Activated T-helper 2 cell treated with anti-CD3 and anti-CD28 coated beads, Interferon-gamma antibody, Interleukin-2, Interleukin-4, amounts not matched to agents 10 μg/mL and 5 μg/mL and 100 μg/mL, durations not matched to agents 14 hours and 24 hours and 36 hours (primary cell): ENCODE measurements at regions not wholly inside any gene's neighbourhood (a gene's known extent, or its start where the extent isn't known, plus 50 kb on each side); places are given as distances from the start of the nearest gene placed in this dataset.

Experiments
- DNase-seq: peaks from one replicate; pipeline ENCODE4 v3.0.0; 2021; ENCODE audit warnings: low spot score
- H3K27ac Mint-ChIP-seq: one replicate; pipeline ENCODE4 v1.8.0; 2021; ENCODE audit warnings: mixed read lengths
- H3K27me3 Mint-ChIP-seq: one replicate; pipeline ENCODE4 v1.8.0; 2021; ENCODE audit warnings: low read depth, mixed read lengths
- H3K36me3 Mint-ChIP-seq: one replicate; pipeline ENCODE4 v1.8.0; 2021; ENCODE audit warnings: low read depth, mixed read lengths
- H3K4me1 Mint-ChIP-seq: one replicate; pipeline ENCODE4 v1.8.0; 2021; ENCODE audit warnings: low read depth, mixed read lengths
- H3K4me3 Mint-ChIP-seq: one replicate; pipeline ENCODE4 v1.8.0; 2021; ENCODE audit warnings: low read depth, mild to moderate bottlenecking, moderate library complexity, mixed read lengths
- H3K9me3 Mint-ChIP-seq: one replicate; pipeline ENCODE4 v1.8.0; 2021; ENCODE audit warnings: mixed read lengths
- intact Hi-C: fragments of 100-400 bp; cut with micrococcal nuclease; formaldehyde crosslinking; loops from one replicate; pipeline ENCODE4 v1.15.1; 2023

DNA sequence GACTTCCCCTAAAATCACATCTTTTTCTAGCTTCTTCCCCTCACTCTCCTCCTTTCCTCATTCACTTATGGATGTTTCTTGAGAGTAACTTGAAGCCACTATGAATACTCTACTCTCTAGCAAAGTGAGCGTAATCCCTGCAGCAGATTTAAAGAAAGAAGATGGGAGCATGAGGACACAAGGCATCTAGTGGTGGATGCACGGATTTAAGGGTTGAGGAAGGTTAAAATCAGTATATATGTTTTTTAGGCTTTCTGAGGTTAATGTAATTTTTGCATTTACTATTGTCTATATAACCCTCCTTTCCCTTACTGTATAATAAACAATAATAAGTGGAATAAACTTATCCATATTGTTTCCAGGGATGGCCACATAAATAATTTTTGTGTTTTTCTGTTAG, 495.2 kb upstream of the TPK1 start:
- no peaks in the 10 kb centered on the region for H3K4me1 Mint-ChIP-seq
- no peak overlapping the region for H3K4me3 Mint-ChIP-seq
- intact Hi-C loops = no loop called here
- no peaks in the 10 kb centered on the region for H3K27me3 Mint-ChIP-seq
- H3K9me3 Mint-ChIP-seq = peaks cover 12% of the 10 kb centered on the region
- no peak overlapping the region for H3K27ac Mint-ChIP-seq
- H3K36me3 Mint-ChIP-seq = no peaks in the 10 kb centered on the region
- DNase-seq = no peak

DNA sequence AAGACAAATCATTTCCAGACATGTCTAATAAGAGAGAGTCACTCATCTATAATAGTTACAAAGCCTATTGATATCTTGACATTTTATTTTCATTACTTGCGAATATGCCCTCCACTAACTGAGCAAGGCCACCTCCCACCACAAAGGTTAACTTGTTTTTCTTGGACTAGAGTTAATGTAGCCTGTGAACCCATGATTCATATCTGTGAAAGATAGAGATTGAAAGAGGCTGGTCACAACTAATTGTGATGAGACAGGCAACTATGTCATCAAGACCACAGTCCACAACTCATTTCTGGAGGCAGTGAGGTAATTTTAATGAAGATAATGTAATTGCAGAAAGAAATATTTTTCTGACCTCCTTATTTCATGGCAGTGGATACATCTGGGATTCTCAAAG, 491.8 kb upstream of the TPK1 start:
- no peaks in the 10 kb centered on the region for H3K27me3 Mint-ChIP-seq
- peaks cover 4% of the 10 kb centered on the region for H3K9me3 Mint-ChIP-seq
- no peak for DNase-seq
- H3K4me1 Mint-ChIP-seq = no peaks in the 10 kb centered on the region
- intact Hi-C loops = no loop called here
- no peak overlapping the region for H3K4me3 Mint-ChIP-seq
- no peak overlapping the region for H3K27ac Mint-ChIP-seq
- no peaks in the 10 kb centered on the region for H3K36me3 Mint-ChIP-seq

DNA sequence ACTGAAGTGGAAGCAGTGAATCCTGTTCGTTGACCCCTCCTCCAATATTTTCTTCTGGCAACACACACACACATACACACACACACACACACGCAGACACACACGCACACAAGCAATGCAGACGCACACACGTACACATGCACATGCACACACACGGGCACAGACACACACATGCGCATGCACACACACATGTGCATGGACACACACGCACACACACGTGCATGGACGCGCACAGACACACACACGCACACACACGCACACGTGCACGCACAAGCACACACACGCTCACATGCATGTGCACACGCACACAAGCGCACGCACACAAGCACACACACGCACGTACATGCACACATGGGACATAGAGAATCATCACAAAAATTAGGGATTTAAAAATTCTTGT, 488.2 kb upstream of the TPK1 start:
- DNase-seq = no peak
- Mint-ChIP-seq H3K27me3 (no peaks in the 10 kb centered on the region), H3K36me3 (no peaks in the 10 kb centered on the region), H3K4me1 (no peaks in the 10 kb centered on the region), H3K27ac (no peak overlapping the region), H3K4me3 (no peak overlapping the region), H3K9me3 (peaks cover 4% of the 10 kb centered on the region)
- intact Hi-C loops = no loop called here

DNA sequence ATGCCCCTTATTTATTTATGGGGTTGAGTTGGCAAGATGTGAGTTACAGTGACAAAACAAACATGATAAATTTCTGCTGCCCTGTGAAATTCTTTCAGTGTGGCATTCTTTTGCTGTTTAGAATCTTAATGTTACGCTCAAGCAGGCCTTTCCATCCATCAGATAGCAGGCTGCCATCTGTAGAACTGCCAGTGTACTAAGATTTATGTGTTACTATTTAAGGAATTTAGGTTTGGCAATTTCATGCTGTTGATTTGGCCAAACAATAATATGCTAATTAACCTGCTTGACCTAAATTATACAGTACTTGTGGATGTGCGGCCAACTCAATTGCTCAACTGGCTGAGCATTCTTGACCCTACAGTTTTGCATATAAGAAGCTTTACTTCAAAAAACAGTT, 477.7 kb upstream of the TPK1 start:
- Mint-ChIP-seq H3K9me3 (peaks cover 5% of the 10 kb centered on the region), H3K4me3 (no peak overlapping the region), H3K4me1 (no peaks in the 10 kb centered on the region), H3K27me3 (no peaks in the 10 kb centered on the region), H3K36me3 (no peaks in the 10 kb centered on the region), H3K27ac (no peak overlapping the region)
- intact Hi-C loops = no loop called here
- no peak for DNase-seq

DNA sequence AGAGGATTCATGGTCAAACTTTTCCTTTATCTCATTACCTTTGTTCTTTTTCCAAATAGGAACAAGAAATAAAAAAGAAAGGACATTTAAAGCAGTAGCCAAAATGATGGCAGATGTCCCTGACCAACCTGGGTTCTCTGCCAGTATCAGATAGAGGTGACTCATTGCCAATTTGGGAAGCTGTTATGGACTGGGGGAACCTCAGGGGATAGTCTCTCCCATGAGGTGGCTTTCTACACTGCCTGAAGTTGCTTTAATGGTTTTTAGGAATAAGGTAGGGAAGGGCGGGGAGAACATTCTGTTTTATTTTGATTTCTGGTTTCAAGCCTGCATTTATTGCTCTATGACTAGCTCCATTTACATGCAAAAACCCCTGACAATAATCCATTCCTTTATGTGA, 457.9 kb upstream of the TPK1 start:
- Mint-ChIP-seq H3K9me3 (no peaks in the 10 kb centered on the region), H3K27ac (no peak overlapping the region), H3K4me3 (no peak overlapping the region), H3K36me3 (no peaks in the 10 kb centered on the region), H3K4me1 (no peaks in the 10 kb centered on the region), H3K27me3 (no peaks in the 10 kb centered on the region)
- intact Hi-C loops = no loop called here
- DNase-seq = no peak

DNA sequence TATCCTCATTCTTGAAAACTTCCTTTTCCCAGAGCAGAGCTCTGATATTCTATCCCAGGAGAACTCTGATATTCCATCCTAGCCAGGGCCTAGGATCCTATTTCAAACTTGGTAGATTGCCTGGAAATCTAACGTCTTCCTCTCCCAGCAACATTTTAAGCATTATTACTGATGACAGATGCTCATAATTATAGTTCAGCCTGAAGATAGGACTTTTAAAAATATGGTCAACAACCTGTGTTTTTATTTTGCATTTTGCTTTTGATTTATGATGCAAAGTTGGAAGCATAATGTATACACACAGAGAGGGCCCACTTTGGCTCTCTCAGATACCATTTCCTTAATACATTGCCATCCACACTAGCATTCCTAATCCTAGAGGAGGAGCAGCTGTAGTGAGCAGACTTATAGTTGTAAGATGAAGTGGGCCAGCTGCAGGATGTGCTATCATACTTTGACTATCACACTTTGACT, 457.4 kb upstream of the TPK1 start:
- H3K27ac Mint-ChIP-seq = no peak overlapping the region
- no peaks in the 10 kb centered on the region for H3K36me3 Mint-ChIP-seq
- intact Hi-C loops = no loop called here
- H3K4me1 Mint-ChIP-seq = no peaks in the 10 kb centered on the region
- no peak overlapping the region for H3K4me3 Mint-ChIP-seq
- no peaks in the 10 kb centered on the region for H3K27me3 Mint-ChIP-seq
- DNase-seq = no peak
- H3K9me3 Mint-ChIP-seq = no peaks in the 10 kb centered on the region

DNA sequence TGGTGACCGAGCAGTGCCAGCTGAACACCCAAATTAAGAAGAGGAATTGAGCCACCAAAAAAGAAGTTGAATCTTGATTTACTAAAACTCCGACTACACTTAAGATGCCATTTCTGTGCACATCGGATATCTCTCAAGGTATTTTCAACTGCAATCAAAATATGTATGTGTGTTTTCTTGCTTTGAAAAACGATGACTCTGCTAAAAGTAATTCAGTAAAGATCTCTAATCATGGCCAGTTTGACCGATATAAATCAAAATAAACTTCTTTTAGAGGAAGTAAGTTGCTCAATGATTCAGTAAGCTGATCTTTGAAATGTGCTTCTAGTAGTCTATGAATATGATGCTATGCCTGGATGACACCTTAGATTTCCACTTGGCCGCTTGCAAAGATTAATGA, 453.5 kb upstream of the TPK1 start:
- Mint-ChIP-seq H3K9me3 (no peaks in the 10 kb centered on the region), H3K27ac (no peak overlapping the region), H3K4me1 (no peaks in the 10 kb centered on the region), H3K27me3 (no peaks in the 10 kb centered on the region), H3K36me3 (no peaks in the 10 kb centered on the region), H3K4me3 (no peak overlapping the region)
- intact Hi-C loops = no loop called here
- no peak for DNase-seq

DNA sequence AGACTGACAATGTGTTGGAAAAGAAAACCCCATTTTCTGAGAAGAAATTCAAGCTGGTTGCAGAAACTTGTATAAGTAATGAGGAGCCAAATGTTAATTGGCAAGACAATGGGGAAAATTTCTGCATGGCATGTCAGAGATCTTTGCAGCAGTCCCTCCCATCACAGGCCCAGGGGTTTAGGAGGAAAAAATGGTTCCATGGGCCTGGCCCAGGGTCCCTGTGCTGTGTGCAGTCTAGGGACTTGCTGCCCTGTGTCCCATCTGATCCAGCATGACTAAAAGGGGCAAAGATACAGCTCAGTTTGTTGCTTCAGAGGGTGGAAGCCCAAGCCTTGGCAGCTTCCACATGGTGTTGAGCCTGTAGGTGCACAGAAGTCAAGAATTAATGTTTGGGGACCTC, 440.3 kb upstream of the TPK1 start:
- Mint-ChIP-seq H3K4me1 (no peaks in the 10 kb centered on the region), H3K27me3 (no peaks in the 10 kb centered on the region), H3K4me3 (no peak overlapping the region), H3K27ac (no peak overlapping the region), H3K36me3 (no peaks in the 10 kb centered on the region), H3K9me3 (peaks cover 29% of the 10 kb centered on the region)
- no peak for DNase-seq
- intact Hi-C loops = no loop called here

DNA sequence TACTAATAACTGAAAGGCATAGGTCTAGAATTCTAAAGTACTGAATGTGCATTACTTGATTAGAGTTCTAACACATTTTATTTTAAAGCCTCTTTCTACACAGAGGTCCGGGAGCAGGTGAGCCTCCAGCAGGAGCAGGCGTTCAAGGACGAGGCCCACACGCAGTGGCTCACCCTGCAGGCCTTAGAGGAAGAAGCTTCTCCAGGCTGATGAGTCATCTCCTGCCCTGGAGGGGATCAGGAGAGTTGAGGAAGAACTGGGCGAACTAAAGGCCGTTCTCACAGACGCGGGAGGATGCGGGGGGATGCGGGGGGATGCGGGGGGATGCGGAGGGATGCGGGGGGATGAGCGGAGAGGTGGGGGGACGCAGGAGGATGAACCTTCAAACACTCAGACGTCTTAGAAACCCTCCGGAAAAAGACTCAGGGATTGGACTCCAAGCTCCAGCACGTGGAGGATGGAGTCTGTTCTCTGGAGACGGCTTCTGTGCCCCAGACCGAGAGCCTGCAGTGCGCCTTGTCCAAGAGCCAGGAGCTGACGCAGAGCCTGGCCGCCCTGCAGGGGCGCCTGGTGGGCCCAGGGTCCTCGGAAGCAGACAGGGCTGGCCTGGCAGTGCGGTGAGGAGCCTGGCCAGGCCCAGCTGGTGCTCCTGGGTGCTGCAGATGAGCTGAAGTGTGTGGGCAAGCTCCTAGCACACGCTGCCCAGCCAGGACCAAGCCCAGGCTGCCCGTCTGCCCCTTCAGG, 433.7 kb upstream of the TPK1 start:
- H3K36me3 Mint-ChIP-seq = no peaks in the 10 kb centered on the region
- H3K4me1 Mint-ChIP-seq = no peaks in the 10 kb centered on the region
- intact Hi-C loops = no loop called here
- H3K27me3 Mint-ChIP-seq = no peaks in the 10 kb centered on the region
- no peak for DNase-seq
- no peak overlapping the region for H3K4me3 Mint-ChIP-seq
- peaks cover 12% of the 10 kb centered on the region for H3K9me3 Mint-ChIP-seq
- no peak overlapping the region for H3K27ac Mint-ChIP-seq

DNA sequence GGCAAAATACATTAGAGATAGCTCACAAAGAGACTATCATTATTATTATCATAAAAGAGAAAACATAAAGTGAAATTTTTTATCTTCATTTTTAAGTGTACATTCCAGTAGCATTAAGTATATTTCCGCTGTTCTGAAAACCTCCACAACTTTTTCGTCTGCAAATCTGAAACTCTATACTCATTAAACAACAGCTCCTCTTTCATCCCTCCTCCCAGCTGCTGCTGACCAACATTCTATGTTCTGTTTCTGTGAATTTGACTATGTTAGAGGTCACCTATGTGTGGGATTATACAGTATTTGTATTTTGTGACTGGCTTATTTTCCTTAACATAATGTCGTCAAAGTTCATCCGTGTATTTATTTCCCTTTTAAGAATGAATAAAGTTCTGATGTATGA, 429.3 kb upstream of the TPK1 start:
- H3K36me3 Mint-ChIP-seq = no peaks in the 10 kb centered on the region
- no peak for DNase-seq
- intact Hi-C loops = no loop called here
- no peak overlapping the region for H3K4me3 Mint-ChIP-seq
- peaks cover 12% of the 10 kb centered on the region for H3K9me3 Mint-ChIP-seq
- no peaks in the 10 kb centered on the region for H3K4me1 Mint-ChIP-seq
- no peak overlapping the region for H3K27ac Mint-ChIP-seq
- H3K27me3 Mint-ChIP-seq = no peaks in the 10 kb centered on the region

DNA sequence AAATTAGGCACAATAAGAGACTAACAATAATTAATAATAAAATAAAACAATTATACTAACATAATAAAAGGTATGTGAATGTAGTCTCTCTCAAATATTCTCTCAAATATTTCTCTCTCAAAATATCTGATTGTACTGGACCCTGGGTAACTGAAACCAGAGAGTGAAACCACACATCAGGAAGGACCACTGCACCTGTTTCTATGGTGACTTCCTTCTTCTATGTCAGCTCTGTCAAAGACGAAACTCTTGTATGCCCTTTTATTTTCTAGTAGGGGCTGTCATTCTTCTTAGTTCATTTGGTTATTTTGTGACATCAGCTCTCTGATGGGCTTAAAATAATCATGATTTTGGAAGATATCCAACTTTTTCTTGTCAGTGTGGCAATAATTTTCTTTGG, 428.0 kb upstream of the TPK1 start:
- intact Hi-C loops = no loop called here
- H3K27ac Mint-ChIP-seq = no peak overlapping the region
- no peaks in the 10 kb centered on the region for H3K36me3 Mint-ChIP-seq
- H3K27me3 Mint-ChIP-seq = no peaks in the 10 kb centered on the region
- DNase-seq = no peak
- H3K9me3 Mint-ChIP-seq = peaks cover 9% of the 10 kb centered on the region
- no peaks in the 10 kb centered on the region for H3K4me1 Mint-ChIP-seq
- H3K4me3 Mint-ChIP-seq = no peak overlapping the region

DNA sequence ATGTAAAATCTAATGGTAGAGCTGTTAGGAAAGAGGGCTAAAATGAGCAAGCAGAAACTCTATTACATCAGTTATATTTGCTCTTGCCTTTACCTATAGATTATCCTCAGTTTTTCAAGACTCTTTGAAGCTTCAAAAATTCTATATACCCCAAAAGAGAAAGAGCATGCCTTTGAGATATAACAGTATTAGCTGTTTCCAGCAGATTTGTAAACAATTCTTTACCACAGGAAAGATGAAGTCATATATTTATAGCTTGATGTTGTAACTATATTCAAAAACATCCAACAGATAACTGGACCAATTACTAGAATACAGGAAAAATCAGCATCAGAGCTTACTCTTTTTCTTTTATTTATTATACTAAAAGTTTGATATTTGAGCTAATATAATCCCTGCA, 416.2 kb upstream of the TPK1 start:
- Mint-ChIP-seq H3K9me3 (peaks cover 10% of the 10 kb centered on the region), H3K27ac (no peak overlapping the region), H3K4me1 (no peaks in the 10 kb centered on the region), H3K27me3 (no peaks in the 10 kb centered on the region), H3K4me3 (no peak overlapping the region), H3K36me3 (no peaks in the 10 kb centered on the region)
- no peak for DNase-seq
- intact Hi-C loops = no loop called here

DNA sequence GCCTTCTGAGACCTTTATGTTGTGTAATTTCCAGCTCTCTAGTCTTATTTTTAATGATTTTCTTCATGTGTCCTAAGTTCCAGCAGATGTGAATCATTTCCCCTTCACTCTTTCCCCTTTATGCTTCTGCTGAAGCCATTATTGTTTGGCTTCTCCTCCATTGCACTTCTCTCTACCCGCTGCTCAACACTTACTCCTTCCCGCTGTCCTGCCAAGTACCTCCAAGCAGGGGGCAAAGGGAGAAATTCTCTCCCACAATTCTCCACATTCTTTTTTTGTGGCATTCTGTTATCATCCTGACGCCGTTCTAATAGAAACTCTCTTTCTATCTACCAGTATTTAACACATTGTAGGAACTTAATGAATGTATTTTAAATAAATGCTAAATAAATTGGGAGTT, 388.9 kb upstream of the TPK1 start:
- no peak overlapping the region for H3K4me3 Mint-ChIP-seq
- no peak for DNase-seq
- H3K36me3 Mint-ChIP-seq = no peaks in the 10 kb centered on the region
- no peak overlapping the region for H3K27ac Mint-ChIP-seq
- intact Hi-C loops = no loop called here
- H3K27me3 Mint-ChIP-seq = no peaks in the 10 kb centered on the region
- H3K9me3 Mint-ChIP-seq = peaks cover 5% of the 10 kb centered on the region
- no peaks in the 10 kb centered on the region for H3K4me1 Mint-ChIP-seq

DNA sequence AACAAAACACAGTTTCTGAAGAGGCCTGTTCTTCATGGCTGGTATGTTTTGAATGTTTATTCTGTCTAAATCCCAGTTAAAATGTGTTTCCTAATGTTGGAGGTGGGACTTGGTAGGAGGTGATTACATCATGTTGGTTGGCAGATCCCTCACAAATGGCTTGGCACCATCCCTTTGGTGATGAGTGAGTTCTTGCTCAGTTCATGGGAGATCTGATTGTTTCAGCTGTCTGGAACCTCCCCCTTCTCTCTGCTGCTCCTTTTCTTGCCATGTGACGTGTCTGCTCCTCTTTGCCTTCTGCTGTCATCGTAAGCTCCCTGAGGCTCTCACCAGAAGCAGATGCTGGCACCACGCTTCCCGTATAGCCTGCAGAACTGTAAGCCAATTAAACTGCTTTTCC, 383.6 kb upstream of the TPK1 start:
- H3K9me3 Mint-ChIP-seq = no peaks in the 10 kb centered on the region
- no peaks in the 10 kb centered on the region for H3K27me3 Mint-ChIP-seq
- H3K36me3 Mint-ChIP-seq = no peaks in the 10 kb centered on the region
- no peak overlapping the region for H3K27ac Mint-ChIP-seq
- no peak overlapping the region for H3K4me3 Mint-ChIP-seq
- intact Hi-C loops = no loop called here
- DNase-seq = no peak
- H3K4me1 Mint-ChIP-seq = no peaks in the 10 kb centered on the region
